Caco-2 (cell line): ENCODE measurements at regions not wholly inside any gene's neighbourhood (a gene's known extent, or its start where the extent isn't known, plus 50 kb on each side); places are given as distances from the start of the nearest gene placed in this dataset.

Source experiments
- BruUV-seq: library from RNA; stranded (reverse); fragments of 400-500 nt; replicated peaks from 2 replicates; lab custom pipeline; 2021; lab: Mats Ljungman, UMichigan
- CTCF ChIA-PET: fragments of 300-600 bp; sonication (Branson Sonifier 250); formaldehyde crosslinking; loops from one replicate; lab custom pipeline; 2022; ENCODE audit warnings: antibody characterized with exemption; lab: Charles Lee
- POLR2A ChIA-PET: fragments of 300-600 bp; sonication (Branson Sonifier 250); formaldehyde crosslinking; loops from one replicate; lab custom pipeline; 2022; ENCODE audit warnings: antibody characterized with exemption; lab: Charles Lee
- DNase-seq, 2 experiments: peaks; one replicate each; pipeline versions ENCODE4 v3.0.0 to v3.0.0-alpha.2; 2020 to 2022
- H3K27me3 ChIP-seq: replicated peaks from 2 replicates; pipeline ENCODE4 v1.6.0; 2011; ENCODE audit warnings: low read length; ENCODE audit not compliant: control insufficient read depth, insufficient read depth
- H3K36me3 ChIP-seq: 2 replicates; pipeline ENCODE4 v1.5.1; 2011; ENCODE audit warnings: low read length; ENCODE audit not compliant: control insufficient read depth, insufficient read depth
- H3K4me1 ChIP-seq: fragments of 250-450 bp; sonication (Bioruptor Pico); 2 replicates; pipeline ENCODE4 v1.5.1; 2020; ENCODE audit warnings: mild to moderate bottlenecking
- H3K4me3 ChIP-seq: 2 replicates; pipeline ENCODE4 v1.5.1; 2011; ENCODE audit warnings: low read depth, mild to moderate bottlenecking, control low read depth, low read length
- H3K9me3 ChIP-seq: fragments of 250-450 bp; sonication (Bioruptor Pico); 2 replicates; pipeline ENCODE4 v1.5.1; 2020; ENCODE audit warnings: mild to moderate bottlenecking, moderate library complexity
- H3K27ac Mint-ChIP-seq: one replicate; pipeline ENCODE4 v1.8.0; 2022; ENCODE audit warnings: mixed read lengths; ENCODE audit not compliant: unreplicated experiment
- H3K27me3 Mint-ChIP-seq: one replicate; pipeline ENCODE4 v1.8.0; 2022; ENCODE audit warnings: mixed read lengths; ENCODE audit not compliant: insufficient read depth, unreplicated experiment
- H3K36me3 Mint-ChIP-seq: one replicate; pipeline ENCODE4 v1.8.0; 2022; ENCODE audit warnings: mild to moderate bottlenecking, mixed read lengths; ENCODE audit not compliant: insufficient read depth, unreplicated experiment
- H3K4me1 Mint-ChIP-seq: one replicate; pipeline ENCODE4 v1.8.0; 2022; ENCODE audit warnings: low read depth, mixed read lengths; ENCODE audit not compliant: unreplicated experiment
- H3K4me3 Mint-ChIP-seq: one replicate; pipeline ENCODE4 v1.8.0; 2022; ENCODE audit warnings: mild to moderate bottlenecking, moderate library complexity, mixed read lengths; ENCODE audit not compliant: unreplicated experiment
- H3K9me3 Mint-ChIP-seq: one replicate; pipeline ENCODE4 v1.8.0; 2022; ENCODE audit warnings: mixed read lengths; ENCODE audit not compliant: unreplicated experiment
- CTCF ChIP-seq, 2 experiments: fragments of 200-600 bp in 1 of 2; IDR thresholded peaks; 1 replicate in 1 of 2; 2 replicates in 1 of 2; pipeline versions ENCODE4 v1.5.1 to v1.8.0; 2011 to 2022; ENCODE audit warnings: antibody characterized with exemption in 1 of 2, control low read depth in 1 of 2, inconsistent platforms in 1 of 2, low read depth in 1 of 2, low read length in 1 of 2, mild to moderate bottlenecking in 1 of 2, moderate library complexity in 1 of 2; ENCODE audit not compliant: insufficient read depth in 1 of 2, severe bottlenecking in 1 of 2, unreplicated experiment in 1 of 2
- intact Hi-C: fragments of 100-400 bp; cut with micrococcal nuclease; formaldehyde crosslinking; loops from one replicate; pipeline ENCODE4 v1.10.0; 2022; ENCODE audit not compliant: unreplicated experiment

- no peaks in the 10 kb centered on the region for H3K9me3 ChIP-seq
- no peak overlapping the region for H3K4me3 ChIP-seq
- Mint-ChIP-seq H3K27me3 (peaks cover 5% of the 10 kb centered on the region), H3K36me3 (no peaks in the 10 kb centered on the region), H3K27ac (no peak overlapping the region), H3K9me3 (no peaks in the 10 kb centered on the region), H3K4me1 (no peaks in the 10 kb centered on the region), H3K4me3 (no peak overlapping the region)
- H3K4me1 ChIP-seq = no peaks in the 10 kb centered on the region
- CTCF ChIA-PET = no interaction called here
- no peaks in the 10 kb centered on the region for H3K36me3 ChIP-seq
- DNase-seq = no peak
- no peak for TF ChIP-seq CTCF (IDR thresholded peaks at IDR 0.05; ENCODE audit: insufficient read depth in 1 of 2, low read depth in 1 of 2, low read length in 1 of 2, severe bottlenecking in 1 of 2, unreplicated experiment in 1 of 2)
- POLR2A ChIA-PET = no interaction called here
- intact Hi-C loops = no loop called here
- BruUV-seq = no TSS peak
- H3K27me3 ChIP-seq = no peaks in the 10 kb centered on the region
Observed at GRCh38 chr20:39660965-39661364, 698.8 kb downstream of the DHX35 start.

- Histone ChIP-seq H3K4me3 (no peak overlapping the region), H3K4me1 (no peaks in the 10 kb centered on the region), H3K9me3 (no peaks in the 10 kb centered on the region), H3K36me3 (no peaks in the 10 kb centered on the region), H3K27me3 (no peaks in the 10 kb centered on the region)
- no peak for TF ChIP-seq CTCF (IDR thresholded peaks at IDR 0.05; ENCODE audit: insufficient read depth in 1 of 2, low read depth in 1 of 2, low read length in 1 of 2, severe bottlenecking in 1 of 2, unreplicated experiment in 1 of 2)
- Mint-ChIP-seq H3K4me1 (no peaks in the 10 kb centered on the region), H3K27me3 (peaks cover 5% of the 10 kb centered on the region), H3K27ac (no peak overlapping the region), H3K9me3 (no peaks in the 10 kb centered on the region), H3K36me3 (no peaks in the 10 kb centered on the region), H3K4me3 (no peak overlapping the region)
- POLR2A ChIA-PET = no interaction called here
- no TSS peak for BruUV-seq
- intact Hi-C loops = no loop called here
- CTCF ChIA-PET = no interaction called here
- DNase-seq = no peak
Observed at GRCh38 chr20:39660226-39660625, 698.1 kb downstream of the DHX35 start.

- TF ChIP-seq CTCF (IDR thresholded peaks at IDR 0.05; ENCODE audit: insufficient read depth in 1 of 2, low read depth in 1 of 2, low read length in 1 of 2, severe bottlenecking in 1 of 2, unreplicated experiment in 1 of 2) = peak in 1 of 2 experiments; percentile 54
- H3K27ac Mint-ChIP-seq = no peak overlapping the region
- Histone ChIP-seq H3K4me3 (no peak overlapping the region), H3K9me3 (no peaks in the 10 kb centered on the region), H3K4me1 (no peaks in the 10 kb centered on the region), H3K36me3 (no peaks in the 10 kb centered on the region), H3K27me3 (no peaks in the 10 kb centered on the region; the same call in 1 of the 2 replicates)
- no peaks in the 10 kb centered on the region for H3K4me1 Mint-ChIP-seq
- peaks cover 8% of the 10 kb centered on the region for H3K27me3 Mint-ChIP-seq
- no TSS peak for BruUV-seq
- no peak overlapping the region for H3K4me3 Mint-ChIP-seq
- H3K9me3 Mint-ChIP-seq = no peaks in the 10 kb centered on the region
- POLR2A ChIA-PET = interaction anchor here (0.6 kb wide), 1 partner anchor 11 kb away, joined by 3 read pairs; no protein-coding TSS in a partner anchor
- intact Hi-C loops = loop anchor here (5.0 kb wide), 1 partner anchor 213 kb away; no protein-coding TSS in a partner anchor
- H3K36me3 Mint-ChIP-seq = no peaks in the 10 kb centered on the region
- DNase-seq = peak in 1 of 2 experiments; percentile 19
- CTCF ChIA-PET = interaction anchor here (2.3 kb wide), 1 partner anchor 215 kb away, joined by 5 read pairs; no protein-coding TSS in a partner anchor
Observed at GRCh38 chr20:39658662-39659409, 696.7 kb downstream of the DHX35 start.
